HCT116 (cell line): ENCODE measurements at regions not wholly inside any gene's neighbourhood (a gene's known extent, or its start where the extent isn't known, plus 50 kb on each side); places are given as distances from the start of the nearest gene placed in this dataset.

Experiments used
- ATAC-seq: fragments of 200-7000 bp; cut with Tn5 transposase; 2 replicates; pipeline ENCODE4 v1.9.1; 2020; ENCODE audit warnings: mild to moderate bottlenecking, moderate library complexity
- BruUV-seq: library from RNA; stranded (reverse); fragments of 400-500 nt; replicated peaks from 2 replicates; lab custom pipeline; 2021; lab: Mats Ljungman, UMichigan
- CTCF ChIA-PET: fragments of 300-600 bp; sonication (Branson Sonifier 250); formaldehyde crosslinking; loops from one replicate; lab custom pipeline; 2021; ENCODE audit warnings: antibody characterized with exemption; lab: Charles Lee
- POLR2A ChIA-PET: fragments of 300-600, 350-600 bp; sonication (Branson Sonifier 250); formaldehyde crosslinking; loops from one replicate; lab custom pipeline; 2021; ENCODE audit warnings: antibody characterized with exemption; lab: Charles Lee
- RAD21 ChIA-PET, 2 experiments: fragments of 300-600 bp; sonication (Branson Sonifier 250); formaldehyde crosslinking; loops; one replicate each; lab custom pipeline; 2023; ENCODE audit warnings: low total read pairs in 2 of 2; ENCODE audit not compliant: uncharacterized antibody in 2 of 2, unreplicated experiment in 2 of 2, low non-redundant PET in 1 of 2; lab: Charles Lee
- DNase-seq: peaks from one replicate; pipeline ENCODE4 v3.0.0-alpha.2; 2010; ENCODE audit warnings: low read depth, low spot score
- H2AFZ ChIP-seq: fragments of 200-600 bp; shearing (Covaris generic), sonication (generic); 2 replicates; pipeline ENCODE4 v1.6.1; 2017; ENCODE audit warnings: low read depth, mixed run types, mixed read lengths, antibody characterized with exemption, low read length; ENCODE audit not compliant: poor library complexity, severe bottlenecking
- H3K27ac ChIP-seq: 2 replicates; pipeline ENCODE4 v1.5.1; 2012; ENCODE audit warnings: low read depth, low read length
- H3K27me3 ChIP-seq: fragments of 200-600 bp; sonication (generic); 2 replicates; pipeline ENCODE4 v1.6.1; 2016; ENCODE audit warnings: mixed run types, low read length, mixed read lengths; ENCODE audit not compliant: insufficient read depth
- H3K36me3 ChIP-seq, 2 experiments: fragments of 200-500 bp in 1 of 2; fragments of 200-600 bp in 1 of 2; sonication (Bioruptor generic) in 1 of 2; sonication (generic) in 1 of 2; 2 replicates each; pipeline versions ENCODE4 v1.5.1 to v1.6.1; 2014 to 2016; ENCODE audit warnings: low read length in 2 of 2, inconsistent platforms in 1 of 2, mixed read lengths in 1 of 2, mixed run types in 1 of 2; ENCODE audit not compliant: insufficient read depth in 2 of 2, control insufficient read depth in 1 of 2
- H3K4me1 ChIP-seq, 2 experiments: fragments of 200-600 bp in 1 of 2; sonication (generic) in 1 of 2; 2 replicates each; pipeline versions ENCODE4 v1.5.1 to v1.6.1; 2012 to 2017; ENCODE audit warnings: low read length in 2 of 2, inconsistent platforms in 1 of 2, mild to moderate bottlenecking in 1 of 2, mixed read lengths in 1 of 2, mixed run types in 1 of 2, moderate library complexity in 1 of 2; ENCODE audit not compliant: insufficient read depth in 2 of 2, control insufficient read depth in 1 of 2
- H3K4me2 ChIP-seq: fragments of 200-600 bp; sonication (generic); 2 replicates; pipeline ENCODE4 v1.6.1; 2017; ENCODE audit warnings: mixed run types, low read length, mixed read lengths
- H3K4me3 ChIP-seq, 2 experiments: fragments of 200-600 bp in 1 of 2; sonication (generic) in 1 of 2; replicated peaks in 1 of 2; 2 replicates each; pipeline ENCODE4 v1.5.1; 2011 to 2016; ENCODE audit warnings: low read length in 2 of 2, control low read depth in 1 of 2, low read depth in 1 of 2, mild to moderate bottlenecking in 1 of 2, mixed read lengths in 1 of 2, mixed run types in 1 of 2
- H3K79me2 ChIP-seq: fragments of 200-600 bp; sonication (generic); 2 replicates; pipeline ENCODE4 v1.6.1; 2017; ENCODE audit warnings: mild to moderate bottlenecking, mixed run types, low read length, moderate library complexity, mixed read lengths; ENCODE audit not compliant: insufficient read depth
- H3K9ac ChIP-seq: fragments of 200-600 bp; sonication (generic); 2 replicates; pipeline ENCODE4 v1.6.1; 2016; ENCODE audit warnings: low read length, mixed read lengths
- H3K9me2 ChIP-seq: fragments of 200-600 bp; sonication (generic), shearing (Covaris generic); 2 replicates; pipeline ENCODE4 v1.6.1; 2017; ENCODE audit warnings: mixed run types, mild to moderate bottlenecking, moderate library complexity; ENCODE audit not compliant: insufficient read depth
- H3K9me3 ChIP-seq, 2 experiments: fragments of 200-500 bp in 1 of 2; fragments of 200-600 bp in 1 of 2; sonication (Bioruptor generic) in 1 of 2; sonication (generic) in 1 of 2; 2 replicates each; pipeline ENCODE4 v1.6.1; 2014 to 2017; ENCODE audit warnings: low read length in 2 of 2, mixed read lengths in 2 of 2, inconsistent platforms in 1 of 2, low read depth in 1 of 2, mild to moderate bottlenecking in 1 of 2, mixed run types in 1 of 2, moderate library complexity in 1 of 2; ENCODE audit not compliant: control insufficient read depth in 1 of 2, insufficient read depth in 1 of 2
- H4K20me1 ChIP-seq: fragments of 200-600 bp; sonication (generic), shearing (Covaris generic); 2 replicates; pipeline ENCODE4 v1.6.1; 2017; ENCODE audit warnings: mixed run types, mild to moderate bottlenecking, moderate library complexity; ENCODE audit not compliant: insufficient read depth
- CBX3 ChIP-seq: IDR thresholded peaks from 2 replicates; pipeline ENCODE4 v1.6.1; 2012; ENCODE audit warnings: low read depth
- EGR1 ChIP-seq: IDR thresholded peaks from 2 replicates; pipeline ENCODE4 v1.6.1; 2012; ENCODE audit warnings: low read depth
- ELF1 ChIP-seq: IDR thresholded peaks from 2 replicates; pipeline ENCODE4 v1.6.1; 2012; ENCODE audit warnings: low read depth, borderline replicate concordance
- EZH2 ChIP-seq: fragments of 200-600 bp; sonication (generic); IDR thresholded peaks from 2 replicates; pipeline ENCODE4 v1.6.1; 2017; ENCODE audit warnings: antibody characterized with exemption, mixed run types
- EZH2phosphoT487 ChIP-seq: fragments of 200-600 bp; IDR thresholded peaks from 2 replicates; pipeline ENCODE4 v1.6.1; 2018; ENCODE audit warnings: antibody characterized with exemption, borderline replicate concordance
- FOSL1 ChIP-seq: IDR thresholded peaks from 2 replicates; pipeline ENCODE4 v1.6.1; 2012; ENCODE audit warnings: low read depth
- POLR2A ChIP-seq: IDR thresholded peaks from 2 replicates; pipeline ENCODE4 v1.7.0; 2011; ENCODE audit warnings: borderline replicate concordance; ENCODE audit not compliant: insufficient read depth, insufficient read length; ENCODE audit errors: extremely low read depth
- POLR2AphosphoS5 ChIP-seq: IDR thresholded peaks from 2 replicates; pipeline ENCODE4 v1.6.1; 2011; ENCODE audit warnings: mild to moderate bottlenecking, low read depth, low read length, moderate library complexity
- RAD21 ChIP-seq: IDR thresholded peaks from 2 replicates; pipeline ENCODE4 v1.6.1; 2012; ENCODE audit warnings: low read depth, mild to moderate bottlenecking
- SIN3A ChIP-seq: IDR thresholded peaks from 2 replicates; pipeline ENCODE4 v1.6.1; 2012; ENCODE audit warnings: low read depth
- SP1 ChIP-seq: IDR thresholded peaks from 2 replicates; pipeline ENCODE4 v1.6.1; 2012; ENCODE audit warnings: low read depth
- TCF7L2 ChIP-seq: IDR thresholded peaks from 2 replicates; pipeline ENCODE4 v1.7.0; 2011; ENCODE audit warnings: borderline replicate concordance, inconsistent platforms; ENCODE audit not compliant: insufficient read depth, insufficient read length; ENCODE audit errors: extremely low read depth
- YY1 ChIP-seq: IDR thresholded peaks from 2 replicates; pipeline ENCODE4 v1.6.1; 2011; ENCODE audit warnings: low read length, low read depth, moderate library complexity, mild to moderate bottlenecking; ENCODE audit not compliant: insufficient replicate concordance; ENCODE audit errors: extremely low read depth
- ZFX ChIP-seq: fragments of 450-650 bp; IDR thresholded peaks from 2 replicates; pipeline ENCODE4 v1.6.1; 2017
- ZNF274 ChIP-seq: fragments of 200-500 bp; sonication (Bioruptor generic); IDR thresholded peaks from 2 replicates; pipeline ENCODE4 v1.6.1; 2014; ENCODE audit warnings: mild to moderate bottlenecking, low read depth, low read length, inconsistent platforms
- intact Hi-C: fragments of 100-400 bp; cut with micrococcal nuclease; formaldehyde crosslinking; loops from 2 replicates; pipeline ENCODE4 v1.10.0; 2022
- TF ChIP-seq, protein P1 (sequence below): IDR thresholded peaks from 2 replicates; pipeline ENCODE4 v1.6.1; 2012; ENCODE audit warnings: low read depth
- TF ChIP-seq, protein P2 (sequence below), 3 experiments: fragments of 200-600 bp in 1 of 3; sonication (generic) in 1 of 3; IDR thresholded peaks in 2 of 3; conservative IDR thresholded peaks in 1 of 3; 2 replicates each; pipeline ENCODE4 v1.5.1; 2012 to 2017; ENCODE audit warnings: low read depth in 2 of 3, low read length in 2 of 3, antibody characterized with exemption in 1 of 3, borderline replicate concordance in 1 of 3, control low read depth in 1 of 3, mild to moderate bottlenecking in 1 of 3, mixed read lengths in 1 of 3, mixed run types in 1 of 3, moderate library complexity in 1 of 3; ENCODE audit not compliant: insufficient read depth in 1 of 3
- TF ChIP-seq, protein P3 (sequence below): IDR thresholded peaks from 2 replicates; pipeline ENCODE4 v1.6.1; 2012
- TF ChIP-seq, protein P4 (sequence below): IDR thresholded peaks from 2 replicates; pipeline ENCODE4 v1.6.1; 2012
- TF ChIP-seq, protein P5 (sequence below): IDR thresholded peaks from 2 replicates; pipeline ENCODE4 v1.6.1; 2011; ENCODE audit warnings: mild to moderate bottlenecking, low read length, moderate library complexity; ENCODE audit not compliant: insufficient replicate concordance; ENCODE audit errors: extremely low read depth

DNA sequence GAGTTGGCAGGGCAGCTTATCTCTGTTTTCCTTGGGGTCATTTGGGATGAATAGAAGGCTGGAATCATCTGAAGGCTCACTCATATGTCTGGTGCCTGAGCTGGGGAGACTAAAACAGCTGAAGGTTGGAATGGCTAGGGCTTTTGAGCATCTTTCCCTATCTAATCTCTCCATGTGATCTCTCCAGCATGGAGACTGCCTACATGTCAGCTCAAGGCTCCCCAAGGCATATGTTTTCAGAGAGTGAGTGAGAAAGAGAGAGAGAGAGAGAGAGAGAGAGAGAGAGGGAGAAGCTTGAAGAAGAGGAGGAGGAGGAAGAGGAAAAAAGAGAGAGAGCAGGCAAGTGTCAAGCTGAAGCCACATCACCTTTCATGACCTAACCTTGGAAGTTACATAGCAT, 143.4 kb downstream of the EBLN2 start:
- Histone ChIP-seq H3K36me3 (no peaks in the 10 kb centered on the region), H3K9me3 (no peaks in the 10 kb centered on the region), H3K9ac (no peak overlapping the region), H3K4me1 (no peaks in the 10 kb centered on the region), H4K20me1 (no peaks in the 10 kb centered on the region), H3K79me2 (no peaks in the 10 kb centered on the region), H3K27ac (no peak overlapping the region), H3K4me2 (no peak overlapping the region), H2AFZ (no peak overlapping the region), H3K4me3 (no peak overlapping the region), H3K27me3 (no peaks in the 10 kb centered on the region), H3K9me2 (no peaks in the 10 kb centered on the region)
- ChIA-PET RAD21 (no interaction called here), POLR2A (no interaction called here), CTCF (no interaction called here)
- TF ChIP-seq SP1 (no peak), SIN3A (no peak), YY1 (no peak), ZFX (no peak), ZNF274 (no peak), EZH2phosphoT487 (no peak), ELF1 (no peak), RAD21 (no peak), POLR2A (no peak), FOSL1 (no peak), EGR1 (no peak), CBX3 (no peak), TCF7L2 (no peak), EZH2 (no peak), POLR2AphosphoS5 (no peak)
- TF ChIP-seq, protein P1, sequence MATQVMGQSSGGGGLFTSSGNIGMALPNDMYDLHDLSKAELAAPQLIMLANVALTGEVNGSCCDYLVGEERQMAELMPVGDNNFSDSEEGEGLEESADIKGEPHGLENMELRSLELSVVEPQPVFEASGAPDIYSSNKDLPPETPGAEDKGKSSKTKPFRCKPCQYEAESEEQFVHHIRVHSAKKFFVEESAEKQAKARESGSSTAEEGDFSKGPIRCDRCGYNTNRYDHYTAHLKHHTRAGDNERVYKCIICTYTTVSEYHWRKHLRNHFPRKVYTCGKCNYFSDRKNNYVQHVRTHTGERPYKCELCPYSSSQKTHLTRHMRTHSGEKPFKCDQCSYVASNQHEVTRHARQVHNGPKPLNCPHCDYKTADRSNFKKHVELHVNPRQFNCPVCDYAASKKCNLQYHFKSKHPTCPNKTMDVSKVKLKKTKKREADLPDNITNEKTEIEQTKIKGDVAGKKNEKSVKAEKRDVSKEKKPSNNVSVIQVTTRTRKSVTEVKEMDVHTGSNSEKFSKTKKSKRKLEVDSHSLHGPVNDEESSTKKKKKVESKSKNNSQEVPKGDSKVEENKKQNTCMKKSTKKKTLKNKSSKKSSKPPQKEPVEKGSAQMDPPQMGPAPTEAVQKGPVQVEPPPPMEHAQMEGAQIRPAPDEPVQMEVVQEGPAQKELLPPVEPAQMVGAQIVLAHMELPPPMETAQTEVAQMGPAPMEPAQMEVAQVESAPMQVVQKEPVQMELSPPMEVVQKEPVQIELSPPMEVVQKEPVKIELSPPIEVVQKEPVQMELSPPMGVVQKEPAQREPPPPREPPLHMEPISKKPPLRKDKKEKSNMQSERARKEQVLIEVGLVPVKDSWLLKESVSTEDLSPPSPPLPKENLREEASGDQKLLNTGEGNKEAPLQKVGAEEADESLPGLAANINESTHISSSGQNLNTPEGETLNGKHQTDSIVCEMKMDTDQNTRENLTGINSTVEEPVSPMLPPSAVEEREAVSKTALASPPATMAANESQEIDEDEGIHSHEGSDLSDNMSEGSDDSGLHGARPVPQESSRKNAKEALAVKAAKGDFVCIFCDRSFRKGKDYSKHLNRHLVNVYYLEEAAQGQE = no peak
- TF ChIP-seq, protein P2, sequence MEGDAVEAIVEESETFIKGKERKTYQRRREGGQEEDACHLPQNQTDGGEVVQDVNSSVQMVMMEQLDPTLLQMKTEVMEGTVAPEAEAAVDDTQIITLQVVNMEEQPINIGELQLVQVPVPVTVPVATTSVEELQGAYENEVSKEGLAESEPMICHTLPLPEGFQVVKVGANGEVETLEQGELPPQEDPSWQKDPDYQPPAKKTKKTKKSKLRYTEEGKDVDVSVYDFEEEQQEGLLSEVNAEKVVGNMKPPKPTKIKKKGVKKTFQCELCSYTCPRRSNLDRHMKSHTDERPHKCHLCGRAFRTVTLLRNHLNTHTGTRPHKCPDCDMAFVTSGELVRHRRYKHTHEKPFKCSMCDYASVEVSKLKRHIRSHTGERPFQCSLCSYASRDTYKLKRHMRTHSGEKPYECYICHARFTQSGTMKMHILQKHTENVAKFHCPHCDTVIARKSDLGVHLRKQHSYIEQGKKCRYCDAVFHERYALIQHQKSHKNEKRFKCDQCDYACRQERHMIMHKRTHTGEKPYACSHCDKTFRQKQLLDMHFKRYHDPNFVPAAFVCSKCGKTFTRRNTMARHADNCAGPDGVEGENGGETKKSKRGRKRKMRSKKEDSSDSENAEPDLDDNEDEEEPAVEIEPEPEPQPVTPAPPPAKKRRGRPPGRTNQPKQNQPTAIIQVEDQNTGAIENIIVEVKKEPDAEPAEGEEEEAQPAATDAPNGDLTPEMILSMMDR (IDR thresholded peaks at IDR 0.05 in 2 of 3, conservative IDR thresholded peaks at IDR 0.05 in 1 of 3; ENCODE audit: borderline replicate concordance in 1 of 3, insufficient read depth in 1 of 3, low read depth in 2 of 3, low read length in 2 of 3) = no peak
- TF ChIP-seq, protein P3, sequence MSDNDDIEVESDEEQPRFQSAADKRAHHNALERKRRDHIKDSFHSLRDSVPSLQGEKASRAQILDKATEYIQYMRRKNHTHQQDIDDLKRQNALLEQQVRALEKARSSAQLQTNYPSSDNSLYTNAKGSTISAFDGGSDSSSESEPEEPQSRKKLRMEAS = no peak
- TF ChIP-seq, protein P4, sequence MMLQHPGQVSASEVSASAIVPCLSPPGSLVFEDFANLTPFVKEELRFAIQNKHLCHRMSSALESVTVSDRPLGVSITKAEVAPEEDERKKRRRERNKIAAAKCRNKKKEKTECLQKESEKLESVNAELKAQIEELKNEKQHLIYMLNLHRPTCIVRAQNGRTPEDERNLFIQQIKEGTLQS = no peak
- TF ChIP-seq, protein P5, sequence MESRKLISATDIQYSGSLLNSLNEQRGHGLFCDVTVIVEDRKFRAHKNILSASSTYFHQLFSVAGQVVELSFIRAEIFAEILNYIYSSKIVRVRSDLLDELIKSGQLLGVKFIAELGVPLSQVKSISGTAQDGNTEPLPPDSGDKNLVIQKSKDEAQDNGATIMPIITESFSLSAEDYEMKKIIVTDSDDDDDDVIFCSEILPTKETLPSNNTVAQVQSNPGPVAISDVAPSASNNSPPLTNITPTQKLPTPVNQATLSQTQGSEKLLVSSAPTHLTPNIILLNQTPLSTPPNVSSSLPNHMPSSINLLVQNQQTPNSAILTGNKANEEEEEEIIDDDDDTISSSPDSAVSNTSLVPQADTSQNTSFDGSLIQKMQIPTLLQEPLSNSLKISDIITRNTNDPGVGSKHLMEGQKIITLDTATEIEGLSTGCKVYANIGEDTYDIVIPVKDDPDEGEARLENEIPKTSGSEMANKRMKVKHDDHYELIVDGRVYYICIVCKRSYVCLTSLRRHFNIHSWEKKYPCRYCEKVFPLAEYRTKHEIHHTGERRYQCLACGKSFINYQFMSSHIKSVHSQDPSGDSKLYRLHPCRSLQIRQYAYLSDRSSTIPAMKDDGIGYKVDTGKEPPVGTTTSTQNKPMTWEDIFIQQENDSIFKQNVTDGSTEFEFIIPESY = no peak
- no peak for ATAC-seq
- DNase-seq = no peak
- BruUV-seq = no TSS peak
- intact Hi-C loops = no loop called here
